SU-DHL-6 (cell line): ENCODE measurements at regions not wholly inside any gene's neighbourhood (a gene's known extent, or its start where the extent isn't known, plus 50 kb on each side); places are given as distances from the start of the nearest gene placed in this dataset.
A peak's percentile ranks its signal among the peaks of the same experiment; 100 is the strongest.

ENCODE experiments used
- H2AFZ ChIP-seq: fragments of 200-600 bp; sonication (generic); 2 replicates; pipeline ENCODE4 v1.6.1; 2014; ENCODE audit warnings: low read depth, mild to moderate bottlenecking, moderate library complexity, mixed read lengths, antibody characterized with exemption, low read length; ENCODE audit not compliant: severe bottlenecking
- H3F3A ChIP-seq: fragments of 200-600 bp; shearing (Covaris generic); 2 replicates; pipeline ENCODE4 v1.6.0; 2016; ENCODE audit warnings: antibody characterized with exemption, mild to moderate bottlenecking; ENCODE audit not compliant: insufficient read depth
- H3K27ac ChIP-seq: fragments of 200-600 bp; sonication (generic); 2 replicates; pipeline ENCODE4 v1.5.1; 2016; ENCODE audit warnings: low read depth, mild to moderate bottlenecking, low read length, moderate library complexity, mixed read lengths
- H3K27me3 ChIP-seq: fragments of 200-600 bp; sonication (generic), shearing (Covaris generic); 2 replicates; pipeline ENCODE4 v1.6.0; 2014; ENCODE audit warnings: mild to moderate bottlenecking, low read length
- H3K36me3 ChIP-seq: fragments of 200-600 bp; sonication (generic); 2 replicates; pipeline ENCODE4 v1.6.1; 2014; ENCODE audit warnings: mild to moderate bottlenecking, low read length, mixed read lengths
- H3K4me2 ChIP-seq: fragments of 300-600, 200-600 bp; shearing (Covaris generic), sonication (generic); 2 replicates; pipeline ENCODE4 v1.6.0; 2014; ENCODE audit warnings: low read length, low read depth, mild to moderate bottlenecking; ENCODE audit not compliant: poor library complexity, severe bottlenecking
- H3K4me3 ChIP-seq: fragments of 200-600 bp; sonication (generic); 2 replicates; pipeline ENCODE4 v1.5.1; 2014; ENCODE audit warnings: antibody characterized with exemption, low read length, mild to moderate bottlenecking, mixed read lengths; ENCODE audit not compliant: insufficient read depth, poor library complexity, severe bottlenecking
- H3K79me2 ChIP-seq: fragments of 200-600 bp; sonication (generic); 2 replicates; pipeline ENCODE4 v1.6.1; 2014; ENCODE audit warnings: mild to moderate bottlenecking, low read length, moderate library complexity; ENCODE audit not compliant: insufficient read depth
- H3K9ac ChIP-seq: fragments of 200-600 bp; sonication (generic); 2 replicates; pipeline ENCODE4 v1.7.0; 2014; ENCODE audit warnings: mild to moderate bottlenecking, low read length
- H3K9me2 ChIP-seq: fragments of 200-600 bp; sonication (generic); replicated peaks from 2 replicates; pipeline ENCODE4 v1.6.1; 2014; ENCODE audit warnings: low read length; ENCODE audit not compliant: insufficient read depth
- H3K9me3 ChIP-seq: fragments of 200-600 bp; sonication (generic); 2 replicates; pipeline ENCODE4 v1.6.1; 2014; ENCODE audit warnings: low read length, mixed read lengths; ENCODE audit not compliant: insufficient read depth
- H4K20me1 ChIP-seq: fragments of 200-600 bp; sonication (generic); 2 replicates; pipeline ENCODE4 v1.6.1; 2014; ENCODE audit warnings: low read depth, mild to moderate bottlenecking, antibody characterized with exemption, low read length, moderate library complexity, mixed read lengths
- EZH2phosphoT487 ChIP-seq: fragments of 200-600 bp; sonication (generic), shearing (Covaris generic); conservative IDR thresholded peaks from 2 replicates; pipeline ENCODE4 v1.6.1; 2018; ENCODE audit warnings: mild to moderate bottlenecking, antibody characterized with exemption, low read length, moderate library complexity, mixed read lengths
- TF ChIP-seq, protein P1 (sequence below): fragments of 200-600 bp; sonication (generic); IDR thresholded peaks from one replicate; pipeline ENCODE4 v1.5.1; 2017; ENCODE audit warnings: antibody characterized with exemption, mild to moderate bottlenecking, low read length, moderate library complexity; ENCODE audit not compliant: insufficient read depth, poor library complexity, severe bottlenecking

DNA sequence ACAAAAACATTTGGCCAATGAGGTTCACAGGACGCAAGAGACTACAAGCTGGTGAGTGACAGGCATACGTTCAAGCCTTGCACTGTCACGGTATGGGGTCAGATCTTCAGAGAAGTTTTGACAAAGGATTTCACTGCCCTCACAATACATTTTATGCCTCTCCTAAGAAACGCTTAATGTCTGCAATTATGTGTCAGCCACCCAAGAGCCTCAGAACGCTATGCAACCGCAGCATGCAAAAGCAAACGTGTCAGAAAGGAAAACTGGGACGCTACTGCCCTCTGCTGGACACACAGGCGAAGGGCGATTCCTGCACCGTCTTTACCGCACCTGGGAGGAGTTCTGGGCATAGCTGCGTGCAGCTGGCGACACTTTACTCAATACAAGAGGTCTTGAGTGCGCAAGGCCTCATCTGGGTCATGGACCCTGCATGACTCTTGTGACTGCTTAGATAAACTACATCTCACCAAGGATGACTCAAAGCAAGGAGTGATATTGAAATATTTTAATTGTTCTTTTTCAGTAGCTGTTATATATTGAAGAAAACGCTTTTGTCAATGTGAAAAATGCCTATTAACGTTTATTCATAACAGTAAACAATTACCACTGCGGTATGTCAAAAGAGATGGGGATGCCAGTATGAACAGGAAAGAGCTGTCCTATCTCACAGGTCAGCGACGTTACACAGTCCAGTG is 147.6 kb upstream of the FRG1 start:
- Histone ChIP-seq H3K9me3 (no peaks in the 10 kb centered on the region), H3K9me2 (no peaks in the 10 kb centered on the region), H3K79me2 (no peaks in the 10 kb centered on the region), H3K27me3 (no peaks in the 10 kb centered on the region), H3F3A (no peaks in the 10 kb centered on the region), H3K4me3 (no peak overlapping the region), H3K4me2 (no peak overlapping the region), H3K9ac (no peak overlapping the region), H2AFZ (no peak overlapping the region), H4K20me1 (no peaks in the 10 kb centered on the region), H3K36me3 (no peaks in the 10 kb centered on the region), H3K27ac (no peak overlapping the region)
- no peak for TF ChIP-seq EZH2phosphoT487
- TF ChIP-seq, protein P1, sequence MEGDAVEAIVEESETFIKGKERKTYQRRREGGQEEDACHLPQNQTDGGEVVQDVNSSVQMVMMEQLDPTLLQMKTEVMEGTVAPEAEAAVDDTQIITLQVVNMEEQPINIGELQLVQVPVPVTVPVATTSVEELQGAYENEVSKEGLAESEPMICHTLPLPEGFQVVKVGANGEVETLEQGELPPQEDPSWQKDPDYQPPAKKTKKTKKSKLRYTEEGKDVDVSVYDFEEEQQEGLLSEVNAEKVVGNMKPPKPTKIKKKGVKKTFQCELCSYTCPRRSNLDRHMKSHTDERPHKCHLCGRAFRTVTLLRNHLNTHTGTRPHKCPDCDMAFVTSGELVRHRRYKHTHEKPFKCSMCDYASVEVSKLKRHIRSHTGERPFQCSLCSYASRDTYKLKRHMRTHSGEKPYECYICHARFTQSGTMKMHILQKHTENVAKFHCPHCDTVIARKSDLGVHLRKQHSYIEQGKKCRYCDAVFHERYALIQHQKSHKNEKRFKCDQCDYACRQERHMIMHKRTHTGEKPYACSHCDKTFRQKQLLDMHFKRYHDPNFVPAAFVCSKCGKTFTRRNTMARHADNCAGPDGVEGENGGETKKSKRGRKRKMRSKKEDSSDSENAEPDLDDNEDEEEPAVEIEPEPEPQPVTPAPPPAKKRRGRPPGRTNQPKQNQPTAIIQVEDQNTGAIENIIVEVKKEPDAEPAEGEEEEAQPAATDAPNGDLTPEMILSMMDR = peak; percentile 79

DNA sequence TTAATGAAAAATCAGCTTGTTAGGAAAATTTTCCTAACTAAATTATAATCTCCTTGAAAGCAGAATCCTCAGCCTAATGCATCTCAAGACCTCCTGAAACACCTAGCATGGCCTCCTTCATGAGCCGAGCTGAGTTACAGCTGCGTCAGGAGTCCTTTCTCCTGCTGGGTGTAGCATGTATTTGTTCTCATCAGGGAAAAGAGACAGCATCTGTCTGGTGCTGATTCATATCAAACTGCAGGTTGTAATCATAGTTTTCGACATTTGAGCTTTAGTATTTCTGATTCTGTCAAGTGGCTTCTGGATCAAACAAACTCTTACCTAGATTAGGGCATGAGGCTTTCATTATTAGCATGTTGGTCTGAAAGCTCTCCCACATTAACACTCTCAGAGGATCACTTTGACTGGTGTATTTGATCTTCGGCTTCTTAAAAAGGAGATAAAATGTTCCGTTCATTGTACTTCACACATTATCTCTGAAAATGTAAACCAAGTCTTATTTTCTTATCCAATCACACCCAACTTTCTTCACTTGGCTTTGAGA is 140.1 kb upstream of the FRG1 start:
- H3K9ac ChIP-seq = no peak overlapping the region
- no peaks in the 10 kb centered on the region for H4K20me1 ChIP-seq
- TF ChIP-seq EZH2phosphoT487 = no peak
- TF ChIP-seq, protein P1 = no peak
- no peak overlapping the region for H3K4me3 ChIP-seq
- H3K27me3 ChIP-seq = no peaks in the 10 kb centered on the region
- no peaks in the 10 kb centered on the region for H3K79me2 ChIP-seq
- H3K27ac ChIP-seq = no peak overlapping the region
- no peaks in the 10 kb centered on the region for H3F3A ChIP-seq
- H3K36me3 ChIP-seq = no peaks in the 10 kb centered on the region
- H3K9me3 ChIP-seq = no peaks in the 10 kb centered on the region
- H3K4me2 ChIP-seq = no peak overlapping the region
- no peaks in the 10 kb centered on the region for H3K9me2 ChIP-seq
- no peak overlapping the region for H2AFZ ChIP-seq

DNA sequence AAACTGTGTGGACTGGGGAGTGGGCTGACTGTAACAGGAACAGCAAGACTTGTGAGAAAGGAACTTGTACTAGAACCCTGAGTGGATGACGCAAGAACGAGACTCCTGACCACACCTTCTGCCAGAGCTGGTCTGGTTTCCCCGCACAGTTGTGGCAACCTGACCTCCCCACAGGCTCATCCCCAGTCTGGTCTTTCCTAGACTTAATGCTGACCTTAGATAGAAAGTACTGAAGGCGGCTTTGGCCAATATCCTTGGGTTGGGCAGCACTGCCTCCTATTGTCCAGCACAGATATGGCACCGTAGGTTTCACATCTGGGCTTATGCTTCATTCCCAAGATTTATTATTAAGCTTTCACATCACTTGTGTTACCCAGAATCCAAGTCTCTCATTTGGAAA is 137.8 kb upstream of the FRG1 start:
- Histone ChIP-seq H3K9me2 (no peaks in the 10 kb centered on the region), H3K36me3 (no peaks in the 10 kb centered on the region), H3F3A (no peaks in the 10 kb centered on the region), H3K9me3 (no peaks in the 10 kb centered on the region), H3K4me2 (no peak overlapping the region), H4K20me1 (no peaks in the 10 kb centered on the region), H3K9ac (no peak overlapping the region), H3K27ac (no peak overlapping the region), H2AFZ (no peak overlapping the region), H3K27me3 (no peaks in the 10 kb centered on the region), H3K79me2 (no peaks in the 10 kb centered on the region), H3K4me3 (no peak overlapping the region)
- TF ChIP-seq, protein P1 = no peak
- TF ChIP-seq EZH2phosphoT487 = no peak
